Neural crest cell (in vitro differentiated cells): ENCODE measurements at regions not wholly inside any gene's neighbourhood (a gene's known extent, or its start where the extent isn't known, plus 50 kb on each side); places are given as distances from the start of the nearest gene placed in this dataset.
"Not testable (repeated sequence)": the region's sequence is repeated elsewhere in the genome, so short reads cannot be mapped to it uniquely, and the experiment has no call there.

ENCODE experiments used
- DNase-seq: peaks from one replicate; pipeline ENCODE4 v3.0.0; 2021; ENCODE audit warnings: low read depth, mixed read lengths, low spot score
- H3K27ac Mint-ChIP-seq: one replicate; pipeline ENCODE4 v1.8.0; 2021; ENCODE audit warnings: mild to moderate bottlenecking, mixed read lengths; ENCODE audit not compliant: unreplicated experiment
- H3K27me3 Mint-ChIP-seq: 2 replicates; pipeline ENCODE4 v1.8.0; 2021; ENCODE audit warnings: low read depth, mild to moderate bottlenecking, mixed read lengths
- H3K36me3 Mint-ChIP-seq: 2 replicates; pipeline ENCODE4 v1.8.0; 2021; ENCODE audit warnings: low read depth, mild to moderate bottlenecking, mixed read lengths
- H3K4me1 Mint-ChIP-seq: 2 replicates; pipeline ENCODE4 v1.8.0; 2021; ENCODE audit warnings: mixed read lengths
- H3K4me3 Mint-ChIP-seq: one replicate; pipeline ENCODE4 v1.8.0; 2021; ENCODE audit warnings: mild to moderate bottlenecking, mixed read lengths
- H3K9me3 Mint-ChIP-seq: 2 replicates; pipeline ENCODE4 v1.8.0; 2021; ENCODE audit warnings: mixed read lengths
- CTCF ChIP-seq: fragments of 200-600 bp; sonication (generic); conservative IDR thresholded peaks from 2 replicates; pipeline ENCODE4 v1.5.0; 2021; ENCODE audit warnings: antibody characterized with exemption, mild to moderate bottlenecking

DNA sequence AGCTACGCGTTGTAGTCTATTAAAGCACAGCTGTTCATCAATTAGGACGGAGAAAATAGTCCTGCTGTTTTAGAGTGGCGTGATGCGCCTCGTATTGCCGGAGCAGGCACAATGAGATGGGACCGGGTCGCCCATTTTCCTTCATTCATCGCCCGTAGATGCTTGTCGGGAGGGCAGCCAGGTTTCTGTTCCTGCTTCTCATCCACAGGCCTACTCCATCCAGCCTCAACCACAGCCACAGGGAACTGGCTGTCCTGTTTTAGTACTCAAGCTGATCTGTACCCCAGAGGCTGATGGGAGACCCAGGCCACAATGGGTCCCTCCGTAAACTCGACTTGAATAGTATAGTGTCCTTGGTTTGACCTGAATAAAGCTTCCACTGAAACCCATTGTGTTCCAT is 264.0 kb downstream of the VRK1 start:
- Mint-ChIP-seq H3K4me3 (no peak overlapping the region), H3K4me1 (peaks cover 13% of the 10 kb centered on the region), H3K27me3 (peaks cover 4% of the 10 kb centered on the region), H3K27ac (no peak overlapping the region), H3K9me3 (no peaks in the 10 kb centered on the region), H3K36me3 (no peaks in the 10 kb centered on the region)
- no peak for TF ChIP-seq CTCF
- DNase-seq: no peak

- Mint-ChIP-seq H3K4me1 (peaks cover 13% of the 10 kb centered on the region), H3K27ac (no peak overlapping the region), H3K4me3 (no peak overlapping the region), H3K36me3 (no peaks in the 10 kb centered on the region), H3K27me3 (peaks cover 4% of the 10 kb centered on the region), H3K9me3 (no peaks in the 10 kb centered on the region)
- DNase-seq: no peak
- TF ChIP-seq CTCF: no peak
Measured at GRCh38 chr14:97061714-97062113, 264.5 kb downstream of the VRK1 start.

GRCh38 chr14:97065305-97066067 is 268.3 kb downstream of the VRK1 start:
- Mint-ChIP-seq H3K4me3 (no peak overlapping the region), H3K27ac (no peak overlapping the region), H3K27me3 (peaks cover 4% of the 10 kb centered on the region), H3K36me3 (no peaks in the 10 kb centered on the region), H3K9me3 (no peaks in the 10 kb centered on the region), H3K4me1 (no peaks in the 10 kb centered on the region)
- no peak for DNase-seq
- no peak for TF ChIP-seq CTCF

DNA sequence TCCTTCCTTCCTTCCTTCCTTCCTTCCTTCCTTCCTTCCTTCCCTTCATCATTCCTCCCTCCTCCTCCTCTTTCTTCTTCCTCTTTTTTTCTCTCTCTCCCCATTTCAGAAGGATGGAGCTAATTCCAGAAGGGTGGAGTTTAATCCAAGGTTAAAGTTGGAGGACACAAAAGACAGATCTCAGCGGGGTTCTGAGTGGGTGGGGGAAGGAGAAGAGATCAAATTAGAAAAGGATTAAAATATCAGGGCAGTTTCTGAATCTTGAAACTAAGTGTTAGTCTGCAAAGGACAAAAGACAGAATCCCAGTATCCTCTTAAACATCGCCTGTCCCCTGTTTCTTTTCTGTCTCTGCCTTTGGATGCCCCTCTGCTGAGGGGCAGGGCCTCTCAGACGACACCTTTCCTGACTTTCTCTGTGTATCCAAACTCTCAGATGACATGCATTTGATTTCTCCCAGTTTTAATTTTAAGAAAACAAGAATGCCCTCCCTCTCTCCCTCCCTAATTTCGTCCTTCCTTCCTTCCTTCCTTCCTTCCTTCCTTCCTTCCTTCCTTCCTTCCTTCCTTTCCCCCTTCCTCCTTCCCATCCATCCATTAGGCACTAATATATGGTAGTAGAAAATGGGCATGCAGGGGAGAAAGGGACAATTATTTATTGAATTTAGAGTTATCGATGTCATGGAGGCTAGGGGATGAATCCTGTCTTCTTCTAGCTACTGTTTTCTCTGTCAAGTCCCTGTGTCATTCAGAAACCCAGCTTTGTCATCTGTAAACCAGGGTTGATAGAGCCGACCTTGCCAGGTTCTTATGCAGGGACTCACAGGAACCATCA is 269.1 kb downstream of the VRK1 start:
- no peak overlapping the region for H3K4me3 Mint-ChIP-seq
- no peaks in the 10 kb centered on the region for H3K4me1 Mint-ChIP-seq
- no peaks in the 10 kb centered on the region for H3K9me3 Mint-ChIP-seq
- H3K27me3 Mint-ChIP-seq: peaks cover 4% of the 10 kb centered on the region
- H3K36me3 Mint-ChIP-seq: no peaks in the 10 kb centered on the region
- no peak for DNase-seq
- H3K27ac Mint-ChIP-seq: no peak overlapping the region
- no peak for TF ChIP-seq CTCF

DNA sequence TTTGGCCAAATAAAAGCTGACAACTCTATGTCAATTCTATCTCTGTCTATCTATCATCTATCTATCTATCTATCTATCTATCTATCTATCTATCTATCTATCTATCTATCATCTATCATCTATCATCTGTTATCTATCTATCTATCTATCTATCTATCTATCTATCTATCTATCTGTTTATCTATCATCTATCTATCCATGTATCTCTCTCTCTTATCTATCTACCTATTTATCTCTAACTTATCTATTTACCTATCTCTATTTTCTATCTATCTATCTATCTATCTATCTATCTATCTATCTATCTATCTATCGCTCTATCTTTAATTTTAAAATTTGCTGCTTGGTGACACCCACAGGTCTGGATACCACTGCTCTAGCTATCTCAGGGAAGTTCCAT is 271.1 kb downstream of the VRK1 start:
- H3K9me3 Mint-ChIP-seq, H3K27ac Mint-ChIP-seq, DNase-seq, H3K4me1 Mint-ChIP-seq, H3K27me3 Mint-ChIP-seq, H3K36me3 Mint-ChIP-seq, H3K4me3 Mint-ChIP-seq: not testable (repeated sequence)

DNA sequence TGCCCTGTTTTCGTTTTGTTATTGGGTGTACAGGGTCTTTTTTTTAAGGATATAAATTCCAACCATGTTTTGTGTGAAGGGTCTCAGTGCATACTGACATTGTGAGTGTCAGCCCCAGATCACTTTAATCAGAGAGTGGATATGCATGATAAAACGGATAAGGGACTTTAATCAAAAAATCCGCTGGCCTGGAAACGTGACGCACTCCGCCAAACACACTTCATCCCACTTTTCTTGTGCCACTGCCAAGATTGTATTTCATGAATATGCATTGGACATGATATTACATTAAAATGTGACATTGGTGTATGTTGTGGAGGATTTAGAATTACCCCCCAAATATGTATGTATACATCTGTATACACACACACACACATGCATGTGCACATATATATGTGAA is 273.1 kb downstream of the VRK1 start:
- H3K9me3 Mint-ChIP-seq: no peaks in the 10 kb centered on the region
- no peaks in the 10 kb centered on the region for H3K4me1 Mint-ChIP-seq
- H3K27me3 Mint-ChIP-seq: peaks cover 4% of the 10 kb centered on the region
- no peak for DNase-seq
- H3K4me3 Mint-ChIP-seq: no peak overlapping the region
- no peak overlapping the region for H3K27ac Mint-ChIP-seq
- H3K36me3 Mint-ChIP-seq: no peaks in the 10 kb centered on the region
- TF ChIP-seq CTCF: no peak
